GM13977 (cell line): ENCODE measurements at regions not wholly inside any gene's neighbourhood (a gene's known extent, or its start where the extent isn't known, plus 50 kb on each side); places are given as distances from the start of the nearest gene placed in this dataset.

Source experiments
- DNase-seq: peaks from one replicate; pipeline ENCODE4 v3.0.0; 2012; ENCODE audit warnings: low spot score
- in situ Hi-C: fragments of 300-500 bp; cut with MboI; formaldehyde crosslinking; loops from one replicate; pipeline ENCODE4 v1.12.0; 2022; ENCODE audit warnings: low sequenced_read_pairs, low pct_unique_long_range_greater_than_20kb, mixed read lengths, inconsistent platforms; ENCODE audit not compliant: unreplicated experiment
- TF ChIP-seq, protein P1 (sequence below): IDR thresholded peaks from 2 replicates; pipeline ENCODE4 v1.5.1; 2012; ENCODE audit warnings: mild to moderate bottlenecking, control low read depth; ENCODE audit not compliant: insufficient read depth; ENCODE audit errors: extremely low read depth, missing control alignments

DNA sequence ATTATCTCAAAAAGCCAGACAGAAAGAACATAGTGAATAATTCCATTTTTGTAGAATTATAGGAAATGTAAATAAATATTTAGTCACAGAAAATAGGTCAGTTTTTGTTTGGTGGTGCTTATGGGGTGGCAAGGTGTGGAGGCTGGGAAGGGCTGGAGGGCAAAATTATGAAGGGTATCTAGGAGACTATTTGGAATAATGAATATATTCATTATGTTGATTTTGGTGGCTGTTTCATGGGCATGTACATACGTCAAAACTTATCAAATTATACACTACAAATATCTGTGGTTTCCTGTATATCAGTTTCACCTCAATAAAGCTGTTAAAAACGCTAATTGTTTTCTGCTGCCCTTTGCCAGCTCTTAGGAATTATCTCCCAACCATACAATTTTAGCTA lies 298.7 kb upstream of the GOLIM4 start:
- TF ChIP-seq, protein P1, sequence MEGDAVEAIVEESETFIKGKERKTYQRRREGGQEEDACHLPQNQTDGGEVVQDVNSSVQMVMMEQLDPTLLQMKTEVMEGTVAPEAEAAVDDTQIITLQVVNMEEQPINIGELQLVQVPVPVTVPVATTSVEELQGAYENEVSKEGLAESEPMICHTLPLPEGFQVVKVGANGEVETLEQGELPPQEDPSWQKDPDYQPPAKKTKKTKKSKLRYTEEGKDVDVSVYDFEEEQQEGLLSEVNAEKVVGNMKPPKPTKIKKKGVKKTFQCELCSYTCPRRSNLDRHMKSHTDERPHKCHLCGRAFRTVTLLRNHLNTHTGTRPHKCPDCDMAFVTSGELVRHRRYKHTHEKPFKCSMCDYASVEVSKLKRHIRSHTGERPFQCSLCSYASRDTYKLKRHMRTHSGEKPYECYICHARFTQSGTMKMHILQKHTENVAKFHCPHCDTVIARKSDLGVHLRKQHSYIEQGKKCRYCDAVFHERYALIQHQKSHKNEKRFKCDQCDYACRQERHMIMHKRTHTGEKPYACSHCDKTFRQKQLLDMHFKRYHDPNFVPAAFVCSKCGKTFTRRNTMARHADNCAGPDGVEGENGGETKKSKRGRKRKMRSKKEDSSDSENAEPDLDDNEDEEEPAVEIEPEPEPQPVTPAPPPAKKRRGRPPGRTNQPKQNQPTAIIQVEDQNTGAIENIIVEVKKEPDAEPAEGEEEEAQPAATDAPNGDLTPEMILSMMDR: no peak
- no peak for DNase-seq

DNA sequence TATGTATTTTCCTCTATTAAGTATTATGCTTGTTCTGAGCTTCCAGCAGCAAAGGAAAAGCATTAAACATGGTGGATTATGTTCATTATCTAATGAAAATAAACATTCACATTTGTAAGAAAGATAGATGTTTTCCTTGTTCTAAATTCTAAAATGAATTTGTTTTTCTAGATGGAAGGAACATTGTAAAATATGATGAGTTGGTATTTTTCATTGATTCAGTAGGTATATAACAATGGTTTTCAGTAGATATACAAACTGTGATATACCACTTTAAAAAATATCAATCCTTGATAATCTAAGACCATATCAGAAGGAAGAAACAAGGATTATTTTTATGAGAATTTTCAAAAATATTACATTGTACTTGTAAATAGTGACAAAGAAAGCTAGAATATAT lies 290.6 kb upstream of the GOLIM4 start:
- in situ Hi-C loops: no loop called here
- DNase-seq: no peak
- TF ChIP-seq, protein P1: no peak

More for the DNA sequence above, 298.7 kb upstream of the GOLIM4 start:
- in situ Hi-C loops: no loop called here

DNA sequence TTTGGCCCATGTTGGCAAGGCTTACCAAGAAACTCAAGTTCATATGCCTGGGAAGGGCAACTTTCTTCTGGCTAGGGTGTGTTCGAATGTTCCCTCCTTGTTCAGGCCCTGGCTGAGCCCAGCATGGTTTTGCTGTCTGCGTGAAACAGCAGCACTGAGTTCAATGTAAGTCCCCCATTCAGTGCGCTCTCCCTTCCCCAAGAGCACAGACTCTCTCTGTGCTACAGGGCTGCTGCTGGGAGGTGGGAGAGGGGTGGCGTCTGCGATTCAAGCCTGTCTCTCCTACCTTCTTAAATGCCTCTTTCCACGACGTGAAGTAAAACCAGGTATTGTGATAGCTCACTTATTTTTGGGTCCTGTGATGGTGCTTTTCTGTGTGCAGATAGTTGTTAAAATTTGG lies 289.3 kb upstream of the GOLIM4 start:
- in situ Hi-C loops: no loop called here
- DNase-seq: no peak
- TF ChIP-seq, protein P1: no peak

DNA sequence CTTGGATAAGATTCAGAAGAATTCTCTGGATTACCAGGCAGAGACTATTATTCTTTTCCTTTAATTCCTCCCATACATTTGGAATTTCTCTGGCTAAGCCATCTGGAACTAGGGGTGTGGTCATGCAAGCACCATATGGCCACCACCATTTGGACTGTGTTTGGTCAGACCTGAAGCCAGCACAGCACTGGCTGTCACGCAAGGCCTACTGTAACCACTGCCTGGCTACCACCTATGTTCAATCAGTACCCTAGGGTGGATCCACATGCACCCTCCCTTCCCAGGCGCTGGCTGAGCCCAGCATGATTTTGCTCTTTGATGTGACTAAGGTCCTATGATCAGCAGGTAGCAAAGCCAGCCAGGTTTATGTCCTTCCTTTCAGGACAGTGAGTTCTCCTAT lies 287.8 kb upstream of the GOLIM4 start:
- no peak for DNase-seq
- in situ Hi-C loops: no loop called here
- TF ChIP-seq, protein P1: no peak

DNA sequence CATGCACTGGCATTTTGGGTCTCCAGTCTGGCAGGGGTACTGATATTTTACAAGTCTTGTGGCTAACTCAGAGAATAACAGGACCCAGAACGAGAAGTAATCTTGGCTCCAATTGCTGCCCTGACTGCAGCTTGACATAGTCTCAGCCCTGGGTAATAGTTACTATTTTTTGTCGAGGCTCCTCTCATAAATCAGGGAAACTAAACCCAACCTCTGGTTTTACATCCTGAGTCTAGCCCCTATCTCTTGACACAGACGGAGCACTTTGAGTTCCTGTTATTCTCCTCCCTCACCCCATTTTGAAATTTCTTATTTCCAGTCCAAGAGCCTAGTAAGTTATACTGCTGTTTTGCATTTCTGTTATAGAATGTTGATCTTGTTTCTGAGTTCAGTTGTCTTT lies 276.1 kb upstream of the GOLIM4 start:
- DNase-seq: no peak
- TF ChIP-seq, protein P1: no peak
- in situ Hi-C loops: no loop called here

DNA sequence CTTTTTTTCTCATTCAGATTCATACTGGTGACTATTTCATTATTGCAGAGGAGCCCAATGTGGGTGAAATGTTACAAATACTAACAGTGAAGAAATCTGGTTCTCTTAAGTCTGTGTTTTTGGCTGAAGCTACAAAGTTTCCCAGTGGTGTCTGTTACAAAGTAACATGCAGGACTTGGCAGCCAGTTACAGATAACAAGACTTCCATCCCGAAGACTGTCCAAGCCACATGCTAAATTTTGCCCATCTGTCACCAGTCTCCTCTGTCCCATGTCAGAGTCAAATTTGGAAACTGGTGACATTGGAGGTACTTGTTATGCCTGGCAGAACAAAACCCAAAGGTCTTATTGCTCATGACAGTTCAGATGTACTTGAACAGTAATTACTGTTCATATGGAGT lies 269.2 kb upstream of the GOLIM4 start:
- TF ChIP-seq, protein P1: no peak
- no peak for DNase-seq
- in situ Hi-C loops: no loop called here
